ENCODE measurements at regions not wholly inside any gene's neighbourhood (a gene's known extent, or its start where the extent isn't known, plus 50 kb on each side); places are given as distances from the start of the nearest gene placed in this dataset.

- Histone ChIP-seq H3K4me3 (ENCODE audit: extremely low read depth in 1 of 4, insufficient read depth in 2 of 4, low read depth in 3 of 4, low read length in 4 of 4) (no peak overlapping the region), H2BK15ac (ENCODE audit: low read length) (no peak overlapping the region), H3K14ac (ENCODE audit: insufficient read length) (no peak overlapping the region), H2BK120ac (replicated peaks; ENCODE audit: low read depth, low read length) (no peak overlapping the region), H3K4ac (replicated peaks; ENCODE audit: insufficient read length, low read depth, low read length) (no peak overlapping the region), H3K56ac (replicated peaks; ENCODE audit: insufficient read length, low read depth, low read length) (no peak overlapping the region), H4K8ac (ENCODE audit: extremely low read depth, insufficient read depth, low read length) (no peak overlapping the region), H3K18ac (ENCODE audit: extremely low read depth, low read length) (no peak overlapping the region), H4K20me1 (replicated peaks in 1 of 2; ENCODE audit: control insufficient read depth in 1 of 2, insufficient read depth in 2 of 2, low read length in 2 of 2) (no peaks in the 10 kb centered on the region), H2AK5ac (ENCODE audit: low read depth, low read length) (no peak overlapping the region), H3K9me3 (ENCODE audit: insufficient read depth in 2 of 2, low read depth in 1 of 2, low read length in 1 of 2) (no peaks in the 10 kb centered on the region), H4K5ac (ENCODE audit: insufficient read length, low read depth, low read length) (no peak overlapping the region), H2BK12ac (ENCODE audit: low read depth, low read length) (no peak overlapping the region), H3K79me2 (ENCODE audit: control insufficient read depth in 1 of 2, insufficient read depth in 2 of 2, low read length in 2 of 2) (no peaks in the 10 kb centered on the region), H3K23ac (ENCODE audit: insufficient read length) (no peak overlapping the region), H4K91ac (replicated peaks; ENCODE audit: insufficient read length, low read length) (no peak overlapping the region), H3K27me3 (replicated peaks in 1 of 4; ENCODE audit: control insufficient read depth in 3 of 4, extremely low read depth in 1 of 4, insufficient read depth in 3 of 4, low read length in 3 of 4) (no peaks in the 10 kb centered on the region), H2BK5ac (ENCODE audit: low read depth, low read length) (no peak overlapping the region), H3K9ac (replicated peaks in 1 of 4; ENCODE audit: extremely low read depth in 1 of 4, low read depth in 3 of 4, low read length in 3 of 4) (no peak overlapping the region), H3K27ac (ENCODE audit: low read depth, low read length) (no peak overlapping the region), H3K4me1 (replicated peaks in 1 of 4; ENCODE audit: control insufficient read depth in 3 of 4, insufficient read depth in 4 of 4, low read length in 3 of 4) (peaks cover 0 to 17% (median 10%) of the 10 kb centered on the region in 4 experiments; a peak in 6 of 7 replicates), H2BK20ac (ENCODE audit: low read length) (no peak overlapping the region), H3K36me3 (ENCODE audit: control insufficient read depth in 2 of 4, insufficient read depth in 4 of 4, low read length in 3 of 4) (no peaks in the 10 kb centered on the region), H3K4me2 (ENCODE audit: insufficient read depth in 1 of 2, low read depth in 2 of 2, low read length in 2 of 2) (no peak overlapping the region), H3K23me2 (ENCODE audit: low read depth, low read length) (no peaks in the 10 kb centered on the region), H2AFZ (ENCODE audit: low read length) (no peak overlapping the region), H3K79me1 (ENCODE audit: low read depth, low read length) (no peaks in the 10 kb centered on the region)
- WGBS, 2 experiments (ENCODE audit: extremely low coverage in 1 of 2, insufficient coverage in 1 of 2, insufficient read length in 1 of 2, insufficient replicate concordance in 2 of 2, low coverage in 1 of 2, low lambda C conversion rate in 2 of 2, missing lambda C conversion rate in 1 of 2) = 79% methylated on average over 9 of the region's 10 CpGs; no CpG with 5 or more reads in 1 of the 2 experiments
- TF ChIP-seq CREB1 (IDR thresholded peaks at IDR 0.05) (no peak), CHD2 (IDR thresholded peaks at IDR 0.05; ENCODE audit: low read length) (no peak), FOSL1 (IDR thresholded peaks at IDR 0.05; ENCODE audit: insufficient read depth, low read depth, low read length) (no peak)
- FAIRE-seq (no peak), DNase-seq (ENCODE audit: low read depth in 1 of 2, low spot score in 2 of 2) (no peak)
- CTCF ChIA-PET (ENCODE audit: partially characterized antibody) = no interaction called here
- POLR2A ChIA-PET (ENCODE audit: partially characterized antibody) = no interaction called here
These were observed 167.5 kb downstream of the SYK start for GRCh38 chr9:90969021-90969675.
